CD4-positive, alpha-beta T cell treated with Interferon alpha-2 for 1 hour (primary cell): ENCODE measurements at regions not wholly inside any gene's neighbourhood (a gene's known extent, or its start where the extent isn't known, plus 50 kb on each side); places are given as distances from the start of the nearest gene placed in this dataset.
"Not testable (repeated sequence)": the region's sequence is repeated elsewhere in the genome, so short reads cannot be mapped to it uniquely, and the experiment has no call there.

Source experiments
- DNase-seq, 2 donors: peaks; one replicate each; pipeline ENCODE4 v3.0.0-alpha.2; 2020 to 2022

GRCh38 chr5:62825623-62826220, 247.1 kb downstream of the LRRC70 start:
- DNase-seq: no peak

GRCh38 chr5:62824936-62825335, 246.3 kb downstream of the LRRC70 start:
- DNase-seq: no peak

GRCh38 chr5:62817043-62817442, 238.4 kb downstream of the LRRC70 start:
- DNase-seq: not testable (repeated sequence)

- DNase-seq: no peak
Measured at GRCh38 chr5:62814991-62815390, 236.4 kb downstream of the LRRC70 start.

- DNase-seq: no peak
Measured at GRCh38 chr5:62812621-62813255, 234.1 kb downstream of the LRRC70 start.

GRCh38 chr5:62804819-62805218, 226.2 kb downstream of the LRRC70 start:
- DNase-seq: not testable (repeated sequence)

- DNase-seq: no peak
Measured at GRCh38 chr5:62795926-62796325, 217.3 kb downstream of the LRRC70 start.

GRCh38 chr5:62794456-62794855, 215.8 kb downstream of the LRRC70 start:
- DNase-seq: no peak

- DNase-seq: no peak
Measured at GRCh38 chr5:62791059-62791458, 212.4 kb downstream of the LRRC70 start.

- no peak for DNase-seq
Measured at GRCh38 chr5:62790348-62790747, 211.7 kb downstream of the LRRC70 start.

GRCh38 chr5:62786099-62786498, 207.5 kb downstream of the LRRC70 start:
- DNase-seq: no peak

- no peak for DNase-seq
Measured at GRCh38 chr5:62785588-62785987, 207.0 kb downstream of the LRRC70 start.

- DNase-seq: no peak
Measured at GRCh38 chr5:62783374-62784057, 204.9 kb downstream of the LRRC70 start.

GRCh38 chr5:62780888-62781287, 202.3 kb downstream of the LRRC70 start:
- DNase-seq: no peak

GRCh38 chr5:62780230-62780629, 201.6 kb downstream of the LRRC70 start:
- DNase-seq: no peak

GRCh38 chr5:62779010-62779422, 200.4 kb downstream of the LRRC70 start:
- DNase-seq: peak in 1 of 2 donors; percentile 44

GRCh38 chr5:62778316-62779009, 199.8 kb downstream of the LRRC70 start:
- DNase-seq: no peak

GRCh38 chr5:62777081-62777480, 198.5 kb downstream of the LRRC70 start:
- not testable (repeated sequence) for DNase-seq

GRCh38 chr5:62776592-62776991, 198.0 kb downstream of the LRRC70 start:
- DNase-seq: not testable (repeated sequence)

GRCh38 chr5:62773460-62773859, 194.8 kb downstream of the LRRC70 start:
- no peak for DNase-seq

- DNase-seq: no peak
Measured at GRCh38 chr5:62771341-62771740, 192.7 kb downstream of the LRRC70 start.

- DNase-seq: no peak
Measured at GRCh38 chr5:62767650-62768049, 189.0 kb downstream of the LRRC70 start.

GRCh38 chr5:62767077-62767476, 188.5 kb downstream of the LRRC70 start:
- no peak for DNase-seq

- no peak for DNase-seq
Measured at GRCh38 chr5:62762503-62762902, 183.9 kb downstream of the LRRC70 start.
